GM12878 (cell line): ENCODE measurements at regions not wholly inside any gene's neighbourhood (a gene's known extent, or its start where the extent isn't known, plus 50 kb on each side); places are given as distances from the start of the nearest gene placed in this dataset.

Experiments
- ATAC-seq: fragments of 200-7000 bp; cut with Tn5 transposase; 3 replicates; pipeline ENCODE4 v1.9.1; 2020; ENCODE audit warnings: mild to moderate bottlenecking, moderate library complexity
- BruUV-seq: library from RNA; stranded (reverse); fragments of 400-500 nt; replicated peaks from 2 replicates; lab custom pipeline; 2021; lab: Mats Ljungman, UMichigan
- CTCF ChIA-PET: fragments of 300-600 bp; sonication (Branson Sonifier 250); formaldehyde crosslinking; extraction: SDS; loops from one replicate; lab custom pipeline; 2021; ENCODE audit warnings: inconsistent platforms; lab: Yijun Ruan, JAX
- POLR2A ChIA-PET: fragments of 350-600 bp; formaldehyde crosslinking; extraction: SDS; loops from one replicate; lab custom pipeline; 2021; ENCODE audit warnings: inconsistent platforms; lab: Charles Lee
- RAD21 ChIA-PET: fragments of 300-600 bp; sonication (Branson Sonifier 250); formaldehyde crosslinking; loops from one replicate; lab custom pipeline; 2023; ENCODE audit warnings: antibody characterized with exemption; ENCODE audit not compliant: unreplicated experiment; lab: Charles Lee
- SMC1A ChIA-PET: fragments of 300-600 bp; sonication (Branson Sonifier 250); formaldehyde crosslinking; loops from one replicate; lab custom pipeline; 2023; ENCODE audit not compliant: unreplicated experiment, uncharacterized antibody; lab: Charles Lee
- DNase-seq: peaks from one replicate; pipeline ENCODE4 v3.0.0-alpha.2; 2011; ENCODE audit warnings: low read depth, low spot score
- FAIRE-seq: peaks from 3 replicates; lab custom pipeline; 2011; peaks lifted over from hg19 to GRCh38; lab: Jason Lieb, UNC
- H2AFZ ChIP-seq: 2 replicates; pipeline ENCODE4 v1.6.0; 2011; ENCODE audit warnings: low read depth, low read length, control low read depth; ENCODE audit not compliant: control insufficient read depth
- H3K27ac ChIP-seq: 2 replicates; pipeline ENCODE4 v1.5.1; 2011; ENCODE audit warnings: control low read depth; ENCODE audit not compliant: control insufficient read depth, insufficient read depth
- H3K27me3 ChIP-seq, 2 experiments: replicated peaks in 1 of 2; 2 replicates each; pipeline versions ENCODE4 v1.6.0 to v1.6.1; 2011; ENCODE audit warnings: low read length in 1 of 2; ENCODE audit not compliant: control insufficient read depth in 2 of 2, insufficient read depth in 2 of 2
- H3K36me3 ChIP-seq, 2 experiments: 2 replicates each; pipeline ENCODE4 v1.5.1; 2011; ENCODE audit warnings: low read length in 1 of 2; ENCODE audit not compliant: control insufficient read depth in 2 of 2, insufficient read depth in 2 of 2
- H3K4me1 ChIP-seq: 2 replicates; pipeline ENCODE4 v1.6.1; 2011; ENCODE audit warnings: mild to moderate bottlenecking, low read length, moderate library complexity, mixed read lengths; ENCODE audit not compliant: control insufficient read depth, insufficient read depth
- H3K4me2 ChIP-seq: 2 replicates; pipeline ENCODE4 v1.6.0; 2011; ENCODE audit warnings: control low read depth; ENCODE audit not compliant: control insufficient read depth, insufficient read depth
- H3K4me3 ChIP-seq: fragments of 200-600 bp; sonication (generic); 2 replicates; pipeline ENCODE4 v1.5.1; 2016
- H3K79me2 ChIP-seq: 2 replicates; pipeline ENCODE4 v1.6.0; 2011; ENCODE audit warnings: low read length; ENCODE audit not compliant: control insufficient read depth, insufficient read depth
- H3K9ac ChIP-seq: 2 replicates; pipeline ENCODE4 v1.8.0; 2011; ENCODE audit warnings: low read length, control low read depth, mixed read lengths; ENCODE audit not compliant: control insufficient read depth, insufficient read depth
- H3K9me3 ChIP-seq: replicated peaks from 3 replicates; pipeline ENCODE4 v1.5.1; 2011; ENCODE audit warnings: mild to moderate bottlenecking, low read length; ENCODE audit not compliant: control insufficient read depth, insufficient read depth
- H4K20me1 ChIP-seq: 2 replicates; pipeline ENCODE4 v1.6.0; 2011; ENCODE audit not compliant: control insufficient read depth, insufficient read depth
- CREM ChIP-seq: IDR thresholded peaks from 2 replicates; pipeline ENCODE4 v1.6.1; 2014; ENCODE audit warnings: antibody characterized with exemption, low read depth
- FOXM1 ChIP-seq: IDR thresholded peaks from 2 replicates; pipeline ENCODE4 v1.6.1; 2012; ENCODE audit warnings: low read depth, mild to moderate bottlenecking, inconsistent platforms, low read length, moderate library complexity
- GABPA ChIP-seq: IDR thresholded peaks from 2 replicates; pipeline ENCODE4 v1.6.1; 2014; ENCODE audit warnings: antibody characterized with exemption, low read depth, mild to moderate bottlenecking, inconsistent platforms
- HCFC1 ChIP-seq: fragments of 150-350 bp; IDR thresholded peaks from 2 replicates; pipeline ENCODE4 v1.6.1; 2014; ENCODE audit warnings: low read length
- JUNB ChIP-seq: IDR thresholded peaks from 2 replicates; pipeline ENCODE4 v1.6.1; 2016; ENCODE audit warnings: antibody characterized with exemption, mild to moderate bottlenecking
- NFIC ChIP-seq: IDR thresholded peaks from 2 replicates; pipeline ENCODE4 v1.6.1; 2012; ENCODE audit warnings: low read depth, mild to moderate bottlenecking, inconsistent platforms, low read length, moderate library complexity
- NR2C2 ChIP-seq: IDR thresholded peaks from 2 replicates; pipeline ENCODE4 v1.6.1; 2011; ENCODE audit warnings: borderline replicate concordance, low read depth; ENCODE audit not compliant: control insufficient read depth, insufficient read length
- POU2F2 ChIP-seq: IDR thresholded peaks from 3 replicates; pipeline ENCODE4 v1.6.1; 2011; ENCODE audit warnings: low read depth, mild to moderate bottlenecking, low read length, borderline replicate concordance
- RUNX3 ChIP-seq: IDR thresholded peaks from 2 replicates; pipeline ENCODE4 v1.6.1; 2012; ENCODE audit warnings: low read length, inconsistent platforms
- SMAD5 ChIP-seq: IDR thresholded peaks from 2 replicates; pipeline ENCODE4 v1.6.1; 2016; ENCODE audit warnings: antibody characterized with exemption, low read depth
- SUZ12 ChIP-seq: fragments of 200-600 bp; sonication (generic); IDR thresholded peaks from one replicate; pipeline ENCODE4 v1.6.1; 2018; ENCODE audit warnings: antibody characterized with exemption, mild to moderate bottlenecking; ENCODE audit not compliant: unreplicated experiment
- ZBED1 ChIP-seq: IDR thresholded peaks from 2 replicates; pipeline ENCODE4 v1.6.1; 2016; ENCODE audit warnings: borderline replicate concordance
- ZNF207 ChIP-seq: fragments of 450-650 bp; IDR thresholded peaks from 2 replicates; pipeline ENCODE4 v1.6.1; 2014; ENCODE audit warnings: antibody characterized with exemption, mild to moderate bottlenecking, borderline replicate concordance
- WGBS: methylation state at CpG from one replicate; pipeline ENCODE4 v1.1.6; 2016; ENCODE audit warnings: low lambda C conversion rate; ENCODE audit not compliant: insufficient replicate concordance, insufficient coverage; ENCODE audit errors: missing lambda C conversion rate; 5-methylcytosine and 5-hydroxymethylcytosine counted together
- in situ Hi-C: fragments of 300-500 bp; cut with MboI; formaldehyde crosslinking; loops from 9 replicates; pipeline ENCODE4 v1.14.3; 2018; ENCODE audit warnings: mixed read lengths
- intact Hi-C: fragments of 100-400 bp; cut with micrococcal nuclease; formaldehyde crosslinking; loops from one replicate; pipeline ENCODE4 v1.14.2; 2022; ENCODE audit not compliant: unreplicated experiment
- TF ChIP-seq, protein P1 (sequence below): IDR thresholded peaks from 2 replicates; pipeline ENCODE4 v1.6.1; 2012; ENCODE audit warnings: low read length, inconsistent platforms
- TF ChIP-seq, protein P2 (sequence below): IDR thresholded peaks from 2 replicates; pipeline ENCODE4 v1.6.1; 2011; ENCODE audit warnings: borderline replicate concordance, low read depth, mild to moderate bottlenecking, moderate library complexity, mixed read lengths, low read length; ENCODE audit not compliant: insufficient read depth; ENCODE audit errors: extremely low read length

DNA sequence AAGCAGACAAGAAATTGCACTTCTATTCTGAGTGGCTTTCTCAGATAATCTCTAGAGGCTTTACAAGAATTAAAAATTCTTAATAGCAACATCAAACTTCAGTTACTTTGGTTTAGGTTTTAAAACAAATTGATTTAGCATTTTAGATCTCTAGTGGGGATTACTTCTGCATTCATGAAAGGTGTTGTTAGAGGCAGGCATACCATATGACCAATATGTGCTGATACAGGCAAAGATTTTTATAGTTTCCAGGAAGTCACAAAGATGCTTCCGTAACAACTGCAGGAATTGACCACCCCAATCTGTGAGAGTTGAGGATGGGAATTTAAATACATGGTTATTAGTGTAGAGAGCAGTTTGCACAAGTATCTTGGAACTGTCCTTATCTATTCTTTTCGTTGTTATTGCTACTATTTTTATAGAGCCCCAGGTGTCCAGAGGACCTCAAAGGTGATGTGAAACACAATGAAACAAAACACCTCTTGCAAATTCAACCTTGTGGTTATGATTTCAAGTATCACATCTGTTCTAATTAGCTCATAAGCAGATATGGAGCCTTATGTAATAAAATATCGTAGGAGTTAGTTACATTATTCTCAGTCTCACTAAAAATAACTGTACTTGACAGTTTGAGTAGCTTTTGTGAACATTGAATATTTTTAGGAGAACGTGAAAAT is 512.7 kb upstream of the ADGRL4 start:
- H3K27me3 ChIP-seq: no peaks in the 10 kb centered on the region
- ChIA-PET CTCF (no interaction called here), POLR2A (no interaction called here), SMC1A (no interaction called here), RAD21 (no interaction called here)
- no peaks in the 10 kb centered on the region for H3K79me2 ChIP-seq
- H4K20me1 ChIP-seq: no peaks in the 10 kb centered on the region
- no peak overlapping the region for H3K27ac ChIP-seq
- no peaks in the 10 kb centered on the region for H3K36me3 ChIP-seq
- H3K4me3 ChIP-seq: no peak overlapping the region
- FAIRE-seq (no peak), ATAC-seq (no peak; the same call in 2 of the 3 replicates), DNase-seq (no peak)
- H3K9me3 ChIP-seq: no peaks in the 10 kb centered on the region
- H3K4me2 ChIP-seq: no peak overlapping the region
- TF ChIP-seq NR2C2 (no peak), CREM (0 out of 2 replicates have a peak, but pooled peaks have one; percentile 14), NFIC (peak; percentile 93), ZBED1 (0 out of 2 replicates have a peak, but pooled peaks have one; percentile 20), HCFC1 (no peak), SMAD5 (no peak), POU2F2 (no peak), GABPA (no peak), RUNX3 (peak; percentile 82), ZNF207 (no peak), FOXM1 (peak; percentile 83; the same call in 1 of the 2 replicates), JUNB (peak; percentile 70), SUZ12 (no peak)
- TF ChIP-seq, protein P1, sequence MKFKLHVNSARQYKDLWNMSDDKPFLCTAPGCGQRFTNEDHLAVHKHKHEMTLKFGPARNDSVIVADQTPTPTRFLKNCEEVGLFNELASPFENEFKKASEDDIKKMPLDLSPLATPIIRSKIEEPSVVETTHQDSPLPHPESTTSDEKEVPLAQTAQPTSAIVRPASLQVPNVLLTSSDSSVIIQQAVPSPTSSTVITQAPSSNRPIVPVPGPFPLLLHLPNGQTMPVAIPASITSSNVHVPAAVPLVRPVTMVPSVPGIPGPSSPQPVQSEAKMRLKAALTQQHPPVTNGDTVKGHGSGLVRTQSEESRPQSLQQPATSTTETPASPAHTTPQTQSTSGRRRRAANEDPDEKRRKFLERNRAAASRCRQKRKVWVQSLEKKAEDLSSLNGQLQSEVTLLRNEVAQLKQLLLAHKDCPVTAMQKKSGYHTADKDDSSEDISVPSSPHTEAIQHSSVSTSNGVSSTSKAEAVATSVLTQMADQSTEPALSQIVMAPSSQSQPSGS: peak; percentile 39; the same call in 1 of the 2 replicates
- TF ChIP-seq, protein P2, sequence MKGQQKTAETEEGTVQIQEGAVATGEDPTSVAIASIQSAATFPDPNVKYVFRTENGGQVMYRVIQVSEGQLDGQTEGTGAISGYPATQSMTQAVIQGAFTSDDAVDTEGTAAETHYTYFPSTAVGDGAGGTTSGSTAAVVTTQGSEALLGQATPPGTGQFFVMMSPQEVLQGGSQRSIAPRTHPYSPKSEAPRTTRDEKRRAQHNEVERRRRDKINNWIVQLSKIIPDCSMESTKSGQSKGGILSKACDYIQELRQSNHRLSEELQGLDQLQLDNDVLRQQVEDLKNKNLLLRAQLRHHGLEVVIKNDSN: no peak
- 12% methylated on average over 4 of the region's 4 CpGs for WGBS
- BruUV-seq: no TSS peak
- intact Hi-C loops (no loop called here), in situ Hi-C loops (no loop called here)
- no peaks in the 10 kb centered on the region; the same call in none of the 2 replicates for H3K4me1 ChIP-seq
- H3K9ac ChIP-seq: no peak overlapping the region
- H2AFZ ChIP-seq: no peak overlapping the region
